Muscle of arm (tissue), 1 donor: ENCODE measurements at regions not wholly inside any gene's neighbourhood (a gene's known extent, or its start where the extent isn't known, plus 50 kb on each side); places are given as distances from the start of the nearest gene placed in this dataset.
"Not testable (repeated sequence)": the region's sequence is repeated elsewhere in the genome, so short reads cannot be mapped to it uniquely, and the experiment has no call there.

ENCODE experiments used
- DNase-seq: peaks from one replicate; pipeline ENCODE4 v3.0.0-alpha.2; 2013

- no peak for DNase-seq
Observed at GRCh38 chr20:5393218-5393870, 76.6 kb upstream of the PROKR2 start.

GRCh38 chr20:5390720-5391119 is 74.0 kb upstream of the PROKR2 start:
- DNase-seq: no peak

- not testable (repeated sequence) for DNase-seq
Observed at GRCh38 chr20:5386846-5387245, 70.1 kb upstream of the PROKR2 start.

GRCh38 chr20:5381527-5381926 is 64.8 kb upstream of the PROKR2 start:
- not testable (repeated sequence) for DNase-seq

- no peak for DNase-seq
Observed at GRCh38 chr20:5377484-5377883, 60.7 kb upstream of the PROKR2 start.

- DNase-seq: no peak
Observed at GRCh38 chr20:5376228-5376627, 59.5 kb upstream of the PROKR2 start.

GRCh38 chr20:5374171-5374570 is 57.4 kb upstream of the PROKR2 start:
- DNase-seq: no peak

- DNase-seq: no peak
Observed at GRCh38 chr20:5372371-5372770, 55.6 kb upstream of the PROKR2 start.

- DNase-seq: no peak
Observed at GRCh38 chr20:5369629-5370028, 52.9 kb upstream of the PROKR2 start.
